HepG2 (cell line): ENCODE measurements at regions not wholly inside any gene's neighbourhood (a gene's known extent, or its start where the extent isn't known, plus 50 kb on each side); places are given as distances from the start of the nearest gene placed in this dataset.

Source experiments
- ATAC-seq: fragments of 200-7000 bp; cut with Tn5 transposase; 3 replicates; pipeline ENCODE4 v1.9.1; 2020; ENCODE audit warnings: mild to moderate bottlenecking, moderate library complexity
- BruUV-seq: library from RNA; stranded (reverse); fragments of 400-500 nt; replicated peaks from 2 replicates; lab custom pipeline; 2021; lab: Mats Ljungman, UMichigan
- CTCF ChIA-PET: fragments of 300-600 bp; formaldehyde crosslinking; extraction: SDS; loops from one replicate; lab custom pipeline; 2021; ENCODE audit warnings: low total read pairs, inconsistent platforms, low intra/inter-chr PET ratio; lab: Yijun Ruan, JAX
- POLR2A ChIA-PET: fragments of 350-600 bp; sonication (Branson Sonifier 250); formaldehyde crosslinking; loops from one replicate; lab custom pipeline; 2020; ENCODE audit warnings: antibody characterized with exemption, inconsistent platforms; lab: Yijun Ruan, JAX
- DNase-seq: peaks from one replicate; pipeline ENCODE4 v3.0.0-alpha.2; 2015; ENCODE audit warnings: low spot score
- FAIRE-seq: peaks from 3 replicates; lab custom pipeline; 2011; peaks lifted over from hg19 to GRCh38; lab: Jason Lieb, UNC
- H2AFZ ChIP-seq: one replicate; pipeline ENCODE4 v1.6.1; 2011; ENCODE audit warnings: low read length, inconsistent platforms
- H3K27ac ChIP-seq: fragments of 300-600 bp; 3 replicates; pipeline ENCODE4 v1.8.0; 2011; ENCODE audit warnings: mixed run types, mild to moderate bottlenecking, mixed read lengths, low read length, inconsistent platforms; ENCODE audit not compliant: insufficient read depth; ENCODE audit errors: extremely low read length
- H3K27me3 ChIP-seq, 2 experiments: fragments of 200-600 bp in 1 of 2; 2 replicates in 1 of 2; 3 replicates in 1 of 2; pipeline versions ENCODE4 v1.6.0 to v1.8.0; 2011; ENCODE audit warnings: low read length in 2 of 2, mild to moderate bottlenecking in 2 of 2, moderate library complexity in 2 of 2, inconsistent platforms in 1 of 2; ENCODE audit not compliant: insufficient read depth in 2 of 2, control insufficient read depth in 1 of 2
- H3K36me3 ChIP-seq, 2 experiments: fragments of 200-600 bp in 1 of 2; replicated peaks in 1 of 2; 2 replicates in 1 of 2; 3 replicates in 1 of 2; pipeline versions ENCODE4 v1.5.1 to v1.8.0; 2011; ENCODE audit warnings: low read length in 2 of 2, inconsistent platforms in 1 of 2; ENCODE audit not compliant: insufficient read depth in 2 of 2, control insufficient read depth in 1 of 2
- H3K4me1 ChIP-seq: 2 replicates; pipeline ENCODE4 v1.5.1; 2012; ENCODE audit warnings: low read length, inconsistent platforms; ENCODE audit not compliant: insufficient read depth
- H3K4me2 ChIP-seq: 2 replicates; pipeline ENCODE4 v1.6.0; 2011; ENCODE audit warnings: low read depth, low read length, inconsistent platforms
- H3K4me3 ChIP-seq, 3 experiments: fragments of 200-600 bp in 1 of 3; sonication (generic), shearing (Covaris generic) in 1 of 3; replicated peaks in 1 of 3; 2 replicates each; pipeline ENCODE4 v1.5.1; 2011 to 2016; ENCODE audit warnings: low read length in 3 of 3, inconsistent platforms in 2 of 3, low read depth in 2 of 3, mild to moderate bottlenecking in 2 of 3, control low read depth in 1 of 3, mixed read lengths in 1 of 3; ENCODE audit not compliant: insufficient read depth in 1 of 3
- H3K79me2 ChIP-seq: one replicate; pipeline ENCODE4 v1.6.1; 2011; ENCODE audit warnings: low read length, inconsistent platforms; ENCODE audit not compliant: insufficient read depth
- H3K9ac ChIP-seq: 2 replicates; pipeline ENCODE4 v1.6.0; 2011; ENCODE audit warnings: mild to moderate bottlenecking, low read depth, low read length, inconsistent platforms; ENCODE audit not compliant: insufficient read depth
- H3K9me3 ChIP-seq: 2 replicates; pipeline ENCODE4 v1.5.1; 2012; ENCODE audit warnings: mild to moderate bottlenecking, low read length
- H4K20me1 ChIP-seq: 2 replicates; pipeline ENCODE4 v1.6.0; 2011; ENCODE audit warnings: inconsistent platforms, mild to moderate bottlenecking, low read length, moderate library complexity; ENCODE audit not compliant: insufficient read depth
- ATRX ChIP-seq: sonication (generic); formaldehyde crosslinking; IDR thresholded peaks from 2 replicates; pipeline ENCODE4 v1.4.0; 2020; ENCODE audit warnings: missing genetic modification reagents, borderline replicate concordance
- CEBPB ChIP-seq: IDR thresholded peaks from 2 replicates; pipeline ENCODE4 v1.6.1; 2011; ENCODE audit warnings: low read depth, low read length, improper control_type of control experiment, borderline replicate concordance
- MAFK ChIP-seq, 2 experiments: IDR thresholded peaks in 1 of 2; conservative IDR thresholded peaks in 1 of 2; 2 replicates each; pipeline ENCODE4 v1.6.1; 2011; ENCODE audit warnings: improper control_type of control experiment in 2 of 2, low read length in 2 of 2
- MED8 ChIP-seq: sonication (generic); formaldehyde crosslinking; IDR thresholded peaks from 2 replicates; pipeline ENCODE4 v1.8.1; 2023; ENCODE audit warnings: mild to moderate bottlenecking, missing genetic modification reagents; ENCODE audit not compliant: insufficient replicate concordance
- RFXAP ChIP-seq: sonication (generic); formaldehyde crosslinking; IDR thresholded peaks from 2 replicates; pipeline ENCODE4 v1.4.0; 2020; ENCODE audit warnings: missing genetic modification reagents, borderline replicate concordance
- ZNF282 ChIP-seq: fragments of 450-650 bp; IDR thresholded peaks from 2 replicates; pipeline ENCODE4 v1.6.1; 2018; ENCODE audit not compliant: partially characterized antibody
- ZNF34 ChIP-seq: sonication (generic); formaldehyde crosslinking; IDR thresholded peaks from 2 replicates; pipeline ENCODE4 v1.4.0; 2020; ENCODE audit warnings: mild to moderate bottlenecking, missing genetic modification reagents, borderline replicate concordance
- ZNF691 ChIP-seq: sonication (generic); formaldehyde crosslinking; IDR thresholded peaks from 2 replicates; pipeline ENCODE4 v1.4.0; 2020; ENCODE audit warnings: missing genetic modification reagents, low read depth, mild to moderate bottlenecking, borderline replicate concordance
- ZSCAN25 ChIP-seq: sonication (generic); formaldehyde crosslinking; IDR thresholded peaks from 2 replicates; pipeline ENCODE4 v1.8.0; 2022; ENCODE audit warnings: mild to moderate bottlenecking, missing genetic modification reagents
- WGBS: methylation state at CpG from one replicate; pipeline ENCODE4 v1.1.6; 2017; ENCODE audit warnings: low lambda C conversion rate; 5-methylcytosine and 5-hydroxymethylcytosine counted together
- in situ Hi-C: cut with HindIII; loops from 2 replicates; pipeline ENCODE4 v1.10.0; 2017; ENCODE audit warnings: low pct_unique_long_range_greater_than_20kb; ENCODE audit not compliant: extremely low pct_ligation_motif_present
- intact Hi-C: fragments of 100-400 bp; cut with micrococcal nuclease; formaldehyde crosslinking; loops from one replicate; pipeline ENCODE4 v1.10.0; 2022; ENCODE audit not compliant: unreplicated experiment
- TF ChIP-seq, protein P1 (sequence below): IDR thresholded peaks from 2 replicates; pipeline ENCODE4 v1.6.1; 2012; ENCODE audit warnings: low read length, improper control_type of control experiment
- TF ChIP-seq, protein P2 (sequence below): sonication (generic); formaldehyde crosslinking; IDR thresholded peaks from 2 replicates; pipeline ENCODE4 v1.8.1; 2023; ENCODE audit warnings: mild to moderate bottlenecking, missing genetic modification reagents, borderline replicate concordance

DNA sequence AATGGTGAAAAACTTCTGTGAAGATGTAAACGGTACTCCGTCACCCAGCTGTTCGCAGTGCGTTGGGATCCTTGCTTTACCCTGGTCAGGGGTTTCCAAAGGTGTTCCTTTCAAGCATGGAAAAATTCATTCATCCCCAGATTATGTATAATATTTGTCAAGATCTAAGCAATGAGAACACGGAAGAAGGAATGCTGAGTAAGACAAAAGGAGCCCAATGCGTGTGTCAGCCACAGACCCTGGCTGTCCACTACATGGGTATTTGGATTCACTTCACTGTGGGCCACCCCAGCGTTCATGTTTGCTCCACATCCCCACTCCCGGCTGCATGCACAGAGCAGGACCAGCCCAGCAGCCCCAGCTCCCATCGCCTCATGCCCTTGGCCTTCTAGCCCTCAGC lies 241.3 kb upstream of the CELF2 start (continued):
- TF ChIP-seq, protein P1, sequence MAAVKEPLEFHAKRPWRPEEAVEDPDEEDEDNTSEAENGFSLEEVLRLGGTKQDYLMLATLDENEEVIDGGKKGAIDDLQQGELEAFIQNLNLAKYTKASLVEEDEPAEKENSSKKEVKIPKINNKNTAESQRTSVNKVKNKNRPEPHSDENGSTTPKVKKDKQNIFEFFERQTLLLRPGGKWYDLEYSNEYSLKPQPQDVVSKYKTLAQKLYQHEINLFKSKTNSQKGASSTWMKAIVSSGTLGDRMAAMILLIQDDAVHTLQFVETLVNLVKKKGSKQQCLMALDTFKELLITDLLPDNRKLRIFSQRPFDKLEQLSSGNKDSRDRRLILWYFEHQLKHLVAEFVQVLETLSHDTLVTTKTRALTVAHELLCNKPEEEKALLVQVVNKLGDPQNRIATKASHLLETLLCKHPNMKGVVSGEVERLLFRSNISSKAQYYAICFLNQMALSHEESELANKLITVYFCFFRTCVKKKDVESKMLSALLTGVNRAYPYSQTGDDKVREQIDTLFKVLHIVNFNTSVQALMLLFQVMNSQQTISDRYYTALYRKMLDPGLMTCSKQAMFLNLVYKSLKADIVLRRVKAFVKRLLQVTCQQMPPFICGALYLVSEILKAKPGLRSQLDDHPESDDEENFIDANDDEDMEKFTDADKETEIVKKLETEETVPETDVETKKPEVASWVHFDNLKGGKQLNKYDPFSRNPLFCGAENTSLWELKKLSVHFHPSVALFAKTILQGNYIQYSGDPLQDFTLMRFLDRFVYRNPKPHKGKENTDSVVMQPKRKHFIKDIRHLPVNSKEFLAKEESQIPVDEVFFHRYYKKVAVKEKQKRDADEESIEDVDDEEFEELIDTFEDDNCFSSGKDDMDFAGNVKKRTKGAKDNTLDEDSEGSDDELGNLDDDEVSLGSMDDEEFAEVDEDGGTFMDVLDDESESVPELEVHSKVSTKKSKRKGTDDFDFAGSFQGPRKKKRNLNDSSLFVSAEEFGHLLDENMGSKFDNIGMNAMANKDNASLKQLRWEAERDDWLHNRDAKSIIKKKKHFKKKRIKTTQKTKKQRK: no peak
- no peak for TF ChIP-seq ZNF282
- TF ChIP-seq, protein P2, sequence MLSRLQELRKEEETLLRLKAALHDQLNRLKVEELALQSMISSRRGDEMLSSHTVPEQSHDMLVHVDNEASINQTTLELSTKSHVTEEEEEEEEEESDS (CRISPR knock-in tag): no peak
- TF ChIP-seq ZNF34: no peak
- TF ChIP-seq ZNF691: no peak
- TF ChIP-seq MED8: no peak
- TF ChIP-seq MAFK (conservative IDR thresholded peaks at IDR 0.05 in 1 of 2, IDR thresholded peaks at IDR 0.05 in 1 of 2; ENCODE audit: low read length in 2 of 2): peak; percentile 37 to 77; a peak in 3 of 4 replicates
- TF ChIP-seq RFXAP: no peak
- no peak for TF ChIP-seq ZSCAN25

DNA sequence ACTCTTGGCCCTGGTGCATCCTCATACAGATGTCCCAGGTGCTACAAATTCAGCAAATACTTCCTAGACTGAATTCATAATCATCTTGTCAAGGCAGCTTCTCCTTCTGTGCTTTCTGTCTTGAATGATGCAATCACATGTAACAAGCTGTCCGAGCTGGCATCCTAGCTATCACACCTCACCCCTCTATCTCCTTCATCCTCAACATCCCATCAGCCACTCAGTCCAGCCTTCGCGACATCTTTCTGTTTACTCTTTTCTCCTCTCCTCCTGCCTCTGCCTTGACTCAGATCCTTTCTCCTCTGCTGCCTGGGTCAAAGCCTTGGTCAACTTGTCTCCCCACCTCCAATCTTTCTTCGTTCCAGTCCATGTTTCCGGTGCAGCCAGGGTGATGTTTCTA lies 240.4 kb upstream of the CELF2 start:
- ATAC-seq: no peak
- no peak for FAIRE-seq

More for the DNA sequence above, 240.4 kb upstream of the CELF2 start:
- CTCF ChIA-PET: no interaction called here
- H3K4me2 ChIP-seq: no peak overlapping the region
- in situ Hi-C loops (no loop called here), intact Hi-C loops (no loop called here)
- no peaks in the 10 kb centered on the region for H3K4me1 ChIP-seq
- no peaks in the 10 kb centered on the region for H3K79me2 ChIP-seq
- BruUV-seq: no TSS peak
- WGBS: 7% methylated on average over 5 of the region's 5 CpGs
- no peak overlapping the region for H3K9ac ChIP-seq
- no peak for DNase-seq
- H3K4me3 ChIP-seq: no peak overlapping the region
- peaks cover 37% of the 10 kb centered on the region for H3K9me3 ChIP-seq
- H3K27me3 ChIP-seq: no peaks in the 10 kb centered on the region
- no peak overlapping the region for H2AFZ ChIP-seq
- H3K27ac ChIP-seq: no peak overlapping the region
- TF ChIP-seq CEBPB (peak; percentile 52; the same call in 1 of the 2 replicates), ATRX (no peak)
- no peaks in the 10 kb centered on the region for H4K20me1 ChIP-seq
- H3K36me3 ChIP-seq: no peaks in the 10 kb centered on the region
- POLR2A ChIA-PET: no interaction called here
